Left renal cortex interstitium (tissue), 4 donors: ENCODE measurements at regions not wholly inside any gene's neighbourhood (a gene's known extent, or its start where the extent isn't known, plus 50 kb on each side); places are given as distances from the start of the nearest gene placed in this dataset.

ENCODE experiments used
- DNase-seq, 4 donors: peaks; one replicate each; pipeline ENCODE4 v3.0.0-alpha.2; 2013; ENCODE audit warnings: low read depth in 4 of 4, low spot score in 2 of 4, missing footprints in 1 of 4

GRCh38 chr17:77426676-77427386 lies 286.1 kb downstream of the SEC14L1 start:
- no peak for DNase-seq

- DNase-seq, result no peak
These were observed 286.7 kb downstream of the SEC14L1 start for GRCh38 chr17:77427391-77427991.

- DNase-seq, result no peak
These were observed 287.4 kb downstream of the SEC14L1 start for GRCh38 chr17:77428020-77428748.

GRCh38 chr17:77428749-77429368 lies 288.1 kb downstream of the SEC14L1 start:
- DNase-seq, result no peak

- DNase-seq, result no peak
These were observed 288.7 kb downstream of the SEC14L1 start for GRCh38 chr17:77429369-77429968.

- no peak for DNase-seq
These were observed 289.4 kb downstream of the SEC14L1 start for GRCh38 chr17:77429969-77430752.

GRCh38 chr17:77432034-77432661 lies 291.4 kb downstream of the SEC14L1 start:
- no peak for DNase-seq

GRCh38 chr17:77432742-77433141 lies 292.0 kb downstream of the SEC14L1 start:
- no peak for DNase-seq

- no peak for DNase-seq
These were observed 292.8 kb downstream of the SEC14L1 start for GRCh38 chr17:77433385-77434135.

- no peak for DNase-seq
These were observed 293.7 kb downstream of the SEC14L1 start for GRCh38 chr17:77434136-77435114.

- no peak for DNase-seq
These were observed 294.7 kb downstream of the SEC14L1 start for GRCh38 chr17:77435272-77436057.

- DNase-seq, result no peak
These were observed 295.3 kb downstream of the SEC14L1 start for GRCh38 chr17:77436058-77436442.

- no peak for DNase-seq
These were observed 295.7 kb downstream of the SEC14L1 start for GRCh38 chr17:77436481-77436880.

- no peak for DNase-seq
These were observed 296.2 kb downstream of the SEC14L1 start for GRCh38 chr17:77437017-77437416.

- no peak for DNase-seq
These were observed 297.0 kb downstream of the SEC14L1 start for GRCh38 chr17:77437747-77438146.

GRCh38 chr17:77438241-77439188 lies 297.7 kb downstream of the SEC14L1 start:
- no peak for DNase-seq
